Amniotic stem cell (primary cell): ENCODE measurements at regions not wholly inside any gene's neighbourhood (a gene's known extent, or its start where the extent isn't known, plus 50 kb on each side); places are given as distances from the start of the nearest gene placed in this dataset.
"Not testable (repeated sequence)": the region's sequence is repeated elsewhere in the genome, so short reads cannot be mapped to it uniquely, and the experiment has no call there.

Experiments used
- DNase-seq: peaks from one replicate; lab custom pipeline; 2025; lab: John Stamatoyannopoulos, UW

- no peak for DNase-seq
Measured at GRCh38 chr10:29210266-29210868, 78.5 kb upstream of the LYZL1 start.

- DNase-seq, result no peak
Measured at GRCh38 chr10:29212597-29212996, 76.3 kb upstream of the LYZL1 start.

- no peak for DNase-seq
Measured at GRCh38 chr10:29214551-29214950, 74.3 kb upstream of the LYZL1 start.

GRCh38 chr10:29217292-29217738 lies 71.6 kb upstream of the LYZL1 start:
- no peak for DNase-seq

GRCh38 chr10:29223326-29223725 lies 65.5 kb upstream of the LYZL1 start:
- no peak for DNase-seq

- DNase-seq, result no peak
Measured at GRCh38 chr10:29224631-29225030, 64.2 kb upstream of the LYZL1 start.

- no peak for DNase-seq
Measured at GRCh38 chr10:29227201-29227600, 61.7 kb upstream of the LYZL1 start.

- DNase-seq, result no peak
Measured at GRCh38 chr10:29228562-29228961, 60.3 kb upstream of the LYZL1 start.

- no peak for DNase-seq
Measured at GRCh38 chr10:29229258-29229705, 59.6 kb upstream of the LYZL1 start.

GRCh38 chr10:29236910-29237309 lies 52.0 kb upstream of the LYZL1 start:
- DNase-seq, result not testable (repeated sequence)

- no peak for DNase-seq
Measured at GRCh38 chr10:29237786-29238185, 51.1 kb upstream of the LYZL1 start.

GRCh38 chr10:29238523-29239135 lies 50.2 kb upstream of the LYZL1 start:
- no peak for DNase-seq
